GM19351 (cell line): ENCODE measurements at regions not wholly inside any gene's neighbourhood (a gene's known extent, or its start where the extent isn't known, plus 50 kb on each side); places are given as distances from the start of the nearest gene placed in this dataset.
"Not testable (repeated sequence)": the region's sequence is repeated elsewhere in the genome, so short reads cannot be mapped to it uniquely, and the experiment has no call there.

Source experiments
- ATAC-seq: cut with Tn5 transposase; IDR thresholded peaks from one replicate; pipeline ENCODE4 v1.9.1; 2021; ENCODE audit warnings: mild to moderate bottlenecking, moderate library complexity; ENCODE audit not compliant: unreplicated experiment

DNA sequence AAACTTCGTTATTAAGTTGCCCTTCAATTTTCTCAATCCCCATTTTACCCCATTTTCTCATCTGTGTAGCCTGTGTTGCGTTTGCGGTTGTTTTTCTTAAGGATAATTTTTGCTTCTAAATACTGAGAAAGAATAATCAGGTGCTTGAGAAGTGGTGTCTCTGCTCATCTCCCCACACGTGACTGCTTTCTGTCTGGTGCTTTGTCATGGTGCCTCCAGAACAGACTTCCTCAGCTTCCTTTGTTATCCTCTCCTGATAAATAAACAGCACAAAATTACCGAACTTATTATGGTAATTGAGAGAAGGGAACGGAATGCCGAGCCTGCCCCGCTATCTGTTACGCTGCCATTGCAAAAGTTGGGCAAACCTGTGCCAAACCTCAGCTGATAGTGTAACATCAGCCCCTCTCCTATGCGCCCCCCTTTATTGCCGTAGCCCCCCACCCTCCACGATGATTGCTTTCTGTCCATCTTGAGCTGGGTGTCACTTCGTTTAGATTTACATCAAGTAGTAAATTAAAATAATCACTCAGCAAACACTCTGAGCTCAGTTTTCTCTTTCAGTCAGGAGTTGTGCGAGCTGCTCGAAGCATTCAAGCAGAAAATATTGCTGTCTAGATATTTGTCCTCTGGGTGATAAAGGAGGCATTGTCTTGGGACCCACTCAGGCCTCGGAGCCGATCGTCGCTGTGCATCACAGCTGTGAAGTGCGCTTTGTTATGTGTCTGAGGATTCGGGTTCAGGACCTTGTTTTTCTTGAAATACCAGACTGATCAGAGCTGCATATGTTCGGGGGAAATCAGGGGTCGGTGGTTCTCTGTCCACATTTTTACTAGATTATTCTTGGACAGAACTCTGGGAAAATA, 1008.5 kb upstream of the FANCL start:
- no peak for ATAC-seq

- no peak for ATAC-seq
Observed at GRCh38 chr2:59239146-59239545, 998.0 kb upstream of the FANCL start.

DNA sequence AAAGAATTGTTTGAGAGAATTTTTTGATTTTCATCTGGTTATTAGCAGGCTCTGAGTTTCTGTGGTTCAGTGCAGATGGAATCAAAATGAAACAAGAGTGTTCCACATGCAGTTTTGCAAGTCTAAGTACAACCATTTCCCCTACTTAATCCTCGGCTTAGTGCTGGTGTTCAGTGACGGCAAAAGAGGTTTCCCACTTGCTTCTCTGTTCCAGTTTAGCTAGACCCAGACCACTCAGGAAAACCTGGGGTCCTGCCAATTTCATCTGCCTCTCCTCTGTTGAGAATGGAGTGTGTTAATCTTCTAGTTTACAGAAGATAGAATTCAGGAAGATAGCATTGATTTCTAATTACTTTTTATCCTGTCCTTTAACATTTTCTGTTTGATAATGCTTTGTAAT, 996.2 kb upstream of the FANCL start:
- no peak for ATAC-seq

DNA sequence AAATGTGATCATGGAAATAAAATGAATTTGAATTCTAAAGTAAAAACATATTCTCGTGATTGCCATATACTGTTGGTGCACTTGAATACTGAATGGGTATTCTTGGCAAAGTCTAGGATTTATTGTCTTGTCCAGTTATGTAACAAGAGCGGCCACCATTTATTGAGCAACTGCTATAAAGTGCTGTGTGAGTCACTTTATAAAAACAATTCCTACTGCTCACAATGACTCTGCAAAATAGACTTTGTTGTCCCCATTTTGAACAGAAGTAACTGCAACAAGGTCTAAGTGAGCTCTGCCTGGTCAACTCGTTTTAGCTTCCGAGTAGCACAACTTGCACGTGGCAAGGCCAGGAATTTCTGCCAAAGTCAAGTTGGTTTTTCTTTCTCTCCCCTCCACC, 995.6 kb upstream of the FANCL start:
- no peak for ATAC-seq

GRCh38 chr2:59233920-59234319, 992.8 kb upstream of the FANCL start:
- ATAC-seq = no peak

- ATAC-seq = no peak
Observed at GRCh38 chr2:59233448-59233847, 992.3 kb upstream of the FANCL start.

DNA sequence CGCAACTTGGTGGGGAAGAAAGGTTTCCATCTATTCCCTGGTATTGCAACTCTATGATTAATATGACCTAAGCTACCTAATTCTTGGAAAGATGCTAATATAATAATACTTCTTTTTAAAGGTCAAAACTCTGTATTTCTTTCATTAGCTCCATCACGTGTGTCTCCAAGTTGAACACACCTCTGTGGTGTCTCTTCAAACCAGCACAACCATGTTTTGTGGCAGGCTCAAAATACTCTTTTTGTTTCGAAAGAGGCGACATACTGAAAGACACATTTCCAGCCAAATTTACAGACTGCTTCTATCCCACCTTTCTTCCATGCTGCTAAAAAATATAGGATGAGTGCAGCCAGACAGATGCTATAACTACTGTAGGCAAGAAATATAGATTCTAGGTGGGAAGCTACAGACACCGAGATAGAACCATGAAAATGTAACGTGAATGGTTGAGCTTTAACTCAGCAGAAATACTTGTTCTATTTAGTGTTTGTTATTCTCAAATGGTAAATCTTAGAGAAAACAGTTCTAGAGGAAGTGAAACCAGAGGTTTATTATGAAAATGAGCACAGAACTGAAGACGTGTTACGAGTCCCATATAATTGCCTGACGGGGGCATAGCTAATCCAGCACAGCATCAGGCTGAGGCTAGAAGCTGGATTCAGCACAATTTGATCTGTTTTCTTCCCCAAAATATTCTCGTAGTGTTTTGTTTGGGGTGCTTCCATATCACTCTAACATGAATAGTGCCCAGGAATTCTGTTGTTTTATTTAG, 991.5 kb upstream of the FANCL start:
- peak; percentile 92 for ATAC-seq

GRCh38 chr2:59226362-59226761, 985.2 kb upstream of the FANCL start:
- ATAC-seq = not testable (repeated sequence)

DNA sequence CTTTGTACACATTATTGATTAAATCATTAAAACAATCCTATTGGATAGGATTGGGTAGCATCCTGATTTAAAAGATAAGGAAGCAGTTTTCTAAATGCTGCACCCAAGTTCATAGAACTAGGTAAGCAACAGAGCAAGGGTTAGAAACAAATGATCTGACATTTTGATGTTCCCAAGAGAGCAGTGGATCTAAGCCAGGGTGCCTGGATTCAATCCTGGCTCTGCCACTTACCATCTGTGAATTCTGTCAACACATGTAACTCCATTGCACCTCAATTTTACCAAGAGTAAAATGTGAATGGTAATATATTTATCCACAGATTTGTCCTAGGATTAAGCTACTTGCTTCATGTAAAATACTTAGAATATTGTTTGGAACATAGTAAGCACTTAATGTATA, 982.6 kb upstream of the FANCL start:
- no peak for ATAC-seq

DNA sequence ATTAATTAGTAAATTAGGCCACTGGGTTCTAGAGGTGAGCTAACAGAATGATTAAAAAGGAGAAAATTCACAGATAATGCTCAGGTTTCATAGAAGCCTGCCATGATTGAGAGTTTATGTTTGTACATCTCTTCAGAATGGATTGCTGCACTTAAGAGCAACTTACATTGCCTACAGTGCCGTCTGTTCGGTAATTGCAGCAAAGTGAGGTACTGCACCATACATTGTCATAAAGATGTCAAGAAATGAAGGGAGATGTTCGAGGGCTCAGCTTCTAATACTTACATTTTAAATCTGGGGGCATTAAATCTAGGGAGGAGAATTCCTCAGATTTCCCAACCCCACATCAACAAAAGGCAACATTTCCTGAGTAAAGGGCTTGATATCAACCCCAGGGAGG, 976.2 kb upstream of the FANCL start:
- no peak for ATAC-seq

DNA sequence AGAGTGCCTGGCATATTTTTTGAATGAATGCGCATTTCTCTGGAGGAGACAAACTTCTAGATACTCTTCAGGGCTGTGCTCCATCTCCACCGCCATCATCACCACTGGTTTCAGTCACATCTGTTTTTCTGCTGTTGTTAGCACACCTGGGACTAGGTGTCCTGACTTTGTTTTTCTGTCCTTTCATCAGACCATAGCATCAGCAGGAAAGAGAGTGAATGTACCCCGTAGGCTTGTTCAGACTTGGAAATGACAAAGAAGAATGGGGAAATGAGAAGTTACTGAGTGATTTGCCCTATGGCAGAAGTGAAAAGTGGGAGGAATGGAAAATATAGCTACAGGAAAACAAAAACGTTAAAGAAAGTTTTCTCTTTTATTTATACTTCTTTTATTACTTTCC, 965.2 kb upstream of the FANCL start:
- no peak for ATAC-seq

GRCh38 chr2:59204040-59204439, 962.9 kb upstream of the FANCL start:
- ATAC-seq = no peak

GRCh38 chr2:59196491-59196890, 955.4 kb upstream of the FANCL start:
- no peak for ATAC-seq

DNA sequence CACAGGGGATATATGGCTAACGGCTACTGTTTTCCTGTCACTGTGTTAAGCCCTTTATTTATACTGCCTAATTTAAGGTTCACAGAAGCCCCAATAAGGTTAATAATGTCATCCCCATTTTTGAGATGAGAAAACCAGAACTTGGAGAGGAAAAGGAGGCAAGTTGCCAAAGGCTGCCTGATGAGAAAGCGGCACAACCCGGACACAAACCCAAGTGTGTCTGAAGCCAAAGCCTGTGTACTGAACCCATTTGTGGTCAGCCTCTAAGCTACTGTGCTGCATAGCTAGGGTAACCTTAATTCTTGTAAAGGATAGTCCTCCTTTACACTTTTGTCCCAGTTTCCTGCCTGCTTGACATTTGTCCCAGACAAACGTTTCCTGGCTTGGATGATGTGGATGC, 954.7 kb upstream of the FANCL start:
- ATAC-seq = no peak

- ATAC-seq = no peak
Observed at GRCh38 chr2:59191781-59192180, 950.7 kb upstream of the FANCL start.

DNA sequence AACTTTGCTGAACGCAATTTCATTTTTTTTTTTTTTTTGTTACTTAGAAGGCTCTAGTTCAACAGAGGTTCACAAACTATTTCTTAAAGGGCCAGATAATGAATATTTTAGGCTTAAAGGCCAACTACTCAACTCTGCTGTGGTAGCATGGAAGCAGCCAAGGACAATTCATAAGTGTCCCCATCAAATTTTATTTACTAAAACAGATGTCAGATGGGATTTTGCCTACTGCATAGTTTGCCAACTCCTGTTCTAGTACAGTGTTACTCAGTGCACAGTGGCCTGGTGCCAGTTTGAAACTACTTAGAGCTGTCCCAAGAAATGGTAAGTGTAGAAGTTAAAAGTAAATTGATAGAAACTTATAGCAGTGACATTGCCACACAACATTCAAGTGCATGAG, 949.4 kb upstream of the FANCL start:
- ATAC-seq = no peak

GRCh38 chr2:59184276-59185020, 943.3 kb upstream of the FANCL start:
- no peak for ATAC-seq

- ATAC-seq = no peak
Observed at GRCh38 chr2:59183070-59183469, 941.9 kb upstream of the FANCL start.

DNA sequence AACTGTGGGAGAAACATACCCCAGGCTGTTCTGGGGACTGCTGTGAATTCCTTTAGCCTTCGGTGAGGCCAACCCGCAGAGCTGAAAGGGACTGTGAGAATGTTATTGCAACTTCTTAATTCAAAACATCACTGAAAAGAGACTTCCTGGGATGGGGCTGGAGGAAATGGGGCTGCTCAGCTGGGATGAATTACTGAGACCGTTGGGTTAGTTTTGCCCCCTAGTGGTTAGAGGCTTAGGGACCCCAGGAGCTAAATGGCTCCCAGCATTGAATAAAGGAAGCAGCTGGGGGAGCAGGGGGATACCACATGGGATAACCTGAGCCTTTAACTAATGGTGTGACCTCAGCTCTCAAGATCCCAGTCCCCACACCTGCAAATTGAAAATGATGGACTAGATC, 941.1 kb upstream of the FANCL start:
- peak; percentile 61 for ATAC-seq

- ATAC-seq = no peak
Observed at GRCh38 chr2:59181347-59181746, 940.2 kb upstream of the FANCL start.

DNA sequence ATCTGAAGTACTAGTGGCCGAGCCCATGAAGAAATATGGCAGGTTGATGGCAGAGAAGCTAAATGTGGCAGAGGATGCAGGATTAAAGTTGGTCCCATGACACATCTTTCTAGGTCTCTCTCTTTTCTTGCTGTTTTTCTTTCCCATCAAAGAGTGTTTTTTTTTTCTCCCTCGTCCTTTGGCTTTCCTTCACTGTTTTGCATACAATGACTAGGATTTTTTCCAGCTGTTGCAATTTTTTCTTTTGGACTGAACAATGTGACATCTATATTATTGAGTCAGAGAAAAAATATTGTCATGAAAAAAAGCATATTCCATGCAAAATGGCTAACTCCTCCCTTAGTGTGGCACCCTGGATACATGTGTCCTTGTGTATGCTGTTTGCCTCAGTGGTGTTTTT, 939.5 kb upstream of the FANCL start:
- no peak for ATAC-seq

DNA sequence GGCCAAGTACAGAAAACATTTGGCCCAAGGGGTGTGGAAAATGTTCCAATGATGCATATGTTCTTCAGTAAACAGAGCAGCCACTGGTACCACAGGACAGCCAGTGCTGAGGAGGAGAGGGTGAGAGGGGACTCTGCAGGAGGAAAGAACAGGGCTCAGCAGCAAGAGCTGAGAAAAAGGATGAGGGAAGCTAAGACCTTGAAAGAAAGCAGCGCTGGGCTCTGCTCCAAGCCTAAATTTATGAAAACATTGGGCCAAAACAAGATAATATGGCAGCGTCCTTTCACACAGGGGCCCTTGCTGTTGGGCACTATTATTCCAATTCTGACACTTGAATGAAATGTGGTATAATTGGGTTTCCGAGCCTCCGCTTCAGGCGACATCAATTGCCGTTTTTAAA, 939.0 kb upstream of the FANCL start:
- ATAC-seq = no peak
